ENCODE measurements at regions not wholly inside any gene's neighbourhood (a gene's known extent, or its start where the extent isn't known, plus 50 kb on each side); places are given as distances from the start of the nearest gene placed in this dataset.
"Not testable (repeated sequence)": the region's sequence is repeated elsewhere in the genome, so short reads cannot be mapped to it uniquely, and the experiment has no call there.

GRCh38 chr15:93948726-93949125 lies 282.6 kb upstream of the MCTP2 start:
- no peak for DNase-seq (ENCODE audit: low read depth in 2 of 2)

- no peak for DNase-seq (ENCODE audit: low read depth in 2 of 2)
These were observed 287.8 kb upstream of the MCTP2 start for GRCh38 chr15:93943586-93943985.

GRCh38 chr15:93942269-93942694 lies 289.1 kb upstream of the MCTP2 start:
- DNase-seq (ENCODE audit: low read depth in 2 of 2), result no peak

GRCh38 chr15:93941697-93942096 lies 289.7 kb upstream of the MCTP2 start:
- no peak for DNase-seq (ENCODE audit: low read depth in 2 of 2)

- no peak for DNase-seq (ENCODE audit: low read depth in 2 of 2)
These were observed 291.1 kb upstream of the MCTP2 start for GRCh38 chr15:93940226-93940625.

- no peak for DNase-seq (ENCODE audit: low read depth in 2 of 2)
These were observed 299.1 kb upstream of the MCTP2 start for GRCh38 chr15:93932164-93932776.

- no peak for DNase-seq (ENCODE audit: low read depth in 2 of 2)
These were observed 301.8 kb upstream of the MCTP2 start for GRCh38 chr15:93929375-93930094.

GRCh38 chr15:93920204-93920603 lies 311.2 kb upstream of the MCTP2 start:
- no peak for DNase-seq (ENCODE audit: low read depth in 2 of 2)

- DNase-seq (ENCODE audit: low read depth in 2 of 2), result not testable (repeated sequence)
These were observed 312.6 kb upstream of the MCTP2 start for GRCh38 chr15:93918801-93919200.

GRCh38 chr15:93917181-93917580 lies 314.2 kb upstream of the MCTP2 start:
- DNase-seq (ENCODE audit: low read depth in 2 of 2), result no peak

GRCh38 chr15:93913871-93914270 lies 317.5 kb upstream of the MCTP2 start:
- DNase-seq (ENCODE audit: low read depth in 2 of 2), result no peak

- DNase-seq (ENCODE audit: low read depth in 2 of 2), result no peak
These were observed 318.1 kb upstream of the MCTP2 start for GRCh38 chr15:93913310-93913709.

GRCh38 chr15:93900476-93901400 lies 330.6 kb upstream of the MCTP2 start:
- no peak for DNase-seq (ENCODE audit: low read depth in 2 of 2)

GRCh38 chr15:93899817-93900216 lies 331.5 kb upstream of the MCTP2 start:
- no peak for DNase-seq (ENCODE audit: low read depth in 2 of 2)

GRCh38 chr15:93897377-93897776 lies 334.0 kb upstream of the MCTP2 start:
- DNase-seq (ENCODE audit: low read depth in 2 of 2), result no peak

- DNase-seq (ENCODE audit: low read depth in 2 of 2), result no peak
These were observed 335.2 kb upstream of the MCTP2 start for GRCh38 chr15:93895976-93896770.

GRCh38 chr15:93894438-93895036 lies 336.8 kb upstream of the MCTP2 start:
- no peak for DNase-seq (ENCODE audit: low read depth in 2 of 2)

GRCh38 chr15:93887151-93887550 lies 344.2 kb upstream of the MCTP2 start:
- DNase-seq (ENCODE audit: low read depth in 2 of 2), result no peak

GRCh38 chr15:93882779-93883178 lies 348.6 kb upstream of the MCTP2 start:
- DNase-seq (ENCODE audit: low read depth in 2 of 2), result no peak

- no peak for DNase-seq (ENCODE audit: low read depth in 2 of 2)
These were observed 349.2 kb upstream of the MCTP2 start for GRCh38 chr15:93882141-93882540.

- DNase-seq (ENCODE audit: low read depth in 2 of 2), result no peak
These were observed 350.1 kb upstream of the MCTP2 start for GRCh38 chr15:93881310-93881709.

All from activated CD8-positive, alpha-beta memory T cell treated with anti-CD3 and anti-CD28 coated beads for 4 hours (primary cell).